CD4-positive, CD25-positive, alpha-beta regulatory T cell (primary cell): ENCODE measurements at regions not wholly inside any gene's neighbourhood (a gene's known extent, or its start where the extent isn't known, plus 50 kb on each side); places are given as distances from the start of the nearest gene placed in this dataset.
A peak's percentile ranks its signal among the peaks of the same experiment; 100 is the strongest.
"Not testable (repeated sequence)": the region's sequence is repeated elsewhere in the genome, so short reads cannot be mapped to it uniquely, and the experiment has no call there.

ENCODE experiments used
- ATAC-seq, 2 donors: fragments of 150-1000 bp; cut with Tn5 transposase; one replicate each; pipeline ENCODE4 v1.10.0; 2021; ENCODE audit warnings: low read depth in 2 of 2, moderate number of reproducible peaks in 2 of 2, moderate library complexity in 1 of 2
- DNase-seq, 3 donors: peaks; one replicate each; pipeline versions ENCODE4 v3.0.0 to v3.0.0-alpha.2; 2012 to 2022; ENCODE audit warnings: mixed read lengths in 1 of 3
- H3K27ac ChIP-seq: one replicate; pipeline ENCODE4 v1.7.0; 2013; ENCODE audit warnings: mild to moderate bottlenecking, low read length; ENCODE audit not compliant: insufficient read depth, poor library complexity, severe bottlenecking
- H3K27me3 ChIP-seq: one replicate; pipeline ENCODE4 v1.7.0; 2013; ENCODE audit warnings: low read length; ENCODE audit not compliant: control insufficient read depth, insufficient read depth
- H3K36me3 ChIP-seq: one replicate; pipeline ENCODE4 v1.7.0; 2013; ENCODE audit warnings: mild to moderate bottlenecking, low read length, moderate library complexity; ENCODE audit not compliant: control insufficient read depth, insufficient read depth
- H3K4me1 ChIP-seq: 2 replicates; pipeline ENCODE4 v1.7.0; 2013; ENCODE audit warnings: mild to moderate bottlenecking, low read length; ENCODE audit not compliant: insufficient read depth, control insufficient read depth, poor library complexity, severe bottlenecking
- H3K4me3 ChIP-seq: one replicate; pipeline ENCODE4 v1.7.0; 2013; ENCODE audit warnings: low read depth, mild to moderate bottlenecking, low read length, moderate library complexity
- H3K9me3 ChIP-seq, 2 experiments: 1 replicate in 1 of 2; 2 replicates in 1 of 2; pipeline ENCODE4 v1.7.0; 2013; ENCODE audit warnings: low read length in 2 of 2, mild to moderate bottlenecking in 1 of 2, moderate library complexity in 1 of 2; ENCODE audit not compliant: control insufficient read depth in 2 of 2
- H3K27ac Mint-ChIP-seq, 3 donors: one replicate each; pipeline ENCODE4 v1.8.0; 2020 to 2022; ENCODE audit warnings: mild to moderate bottlenecking in 3 of 3, mixed read lengths in 3 of 3, moderate library complexity in 2 of 3
- H3K27me3 Mint-ChIP-seq: one replicate; pipeline ENCODE4 v1.8.0; 2022; ENCODE audit warnings: mild to moderate bottlenecking, mixed read lengths
- H3K36me3 Mint-ChIP-seq: one replicate; pipeline ENCODE4 v1.8.0; 2020; ENCODE audit warnings: mixed read lengths
- H3K4me1 Mint-ChIP-seq, 4 donors: one replicate each; pipeline ENCODE4 v1.8.0; 2020 to 2022; ENCODE audit warnings: mixed read lengths in 4 of 4, mild to moderate bottlenecking in 1 of 4
- H3K4me3 Mint-ChIP-seq, 4 donors: one replicate each; pipeline ENCODE4 v1.8.0; 2020 to 2022; ENCODE audit warnings: mild to moderate bottlenecking in 4 of 4, mixed read lengths in 4 of 4, moderate library complexity in 3 of 4
- H3K9me3 Mint-ChIP-seq, 7 donors: one replicate each; pipeline ENCODE4 v1.8.0; 2020 to 2022; ENCODE audit warnings: mixed read lengths in 7 of 7, mild to moderate bottlenecking in 3 of 7, moderate library complexity in 2 of 7

DNA sequence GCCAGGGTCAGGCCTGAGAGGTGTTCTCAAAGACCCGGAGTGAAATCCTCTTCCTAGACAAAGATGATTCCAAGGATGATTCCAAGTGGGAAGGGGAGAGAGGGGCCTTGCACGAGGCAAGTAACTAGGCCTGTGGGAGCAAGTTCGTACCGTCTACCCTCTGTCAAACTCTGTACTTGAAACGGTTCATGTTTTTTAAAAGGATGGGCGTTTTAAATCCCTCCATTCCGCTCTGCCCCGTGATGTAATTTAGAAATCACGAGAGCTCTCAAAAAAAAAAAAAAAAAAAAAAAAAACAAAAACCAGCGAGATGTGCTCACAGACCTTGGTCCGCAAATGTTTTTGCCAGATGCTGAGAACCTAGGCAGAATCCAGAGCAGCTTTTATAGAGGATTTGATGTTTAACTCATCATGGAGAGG lies 114.7 kb upstream of the CARD11 start:
- Mint-ChIP-seq H3K27me3 (peaks cover 23% of the 10 kb centered on the region), H3K36me3 (no peaks in the 10 kb centered on the region), H3K27ac (no peak overlapping the region), H3K9me3 (peaks cover 0 to 2% (median 0%) of the 10 kb centered on the region in 7 donors), H3K4me1 (peaks cover 0 to 8% (median 4%) of the 10 kb centered on the region in 4 donors), H3K4me3 (peak overlapping the region in 1 of 4 donors; percentile 68)
- no peaks in the 10 kb centered on the region for H3K27me3 ChIP-seq
- no peaks in the 10 kb centered on the region for H3K36me3 ChIP-seq
- no peaks in the 10 kb centered on the region for H3K4me1 ChIP-seq
- no peak overlapping the region for H3K4me3 ChIP-seq
- H3K9me3 ChIP-seq, result no peaks in the 10 kb centered on the region
- no peak overlapping the region for H3K27ac ChIP-seq
- DNase-seq, result no peak
- ATAC-seq, result no peak

DNA sequence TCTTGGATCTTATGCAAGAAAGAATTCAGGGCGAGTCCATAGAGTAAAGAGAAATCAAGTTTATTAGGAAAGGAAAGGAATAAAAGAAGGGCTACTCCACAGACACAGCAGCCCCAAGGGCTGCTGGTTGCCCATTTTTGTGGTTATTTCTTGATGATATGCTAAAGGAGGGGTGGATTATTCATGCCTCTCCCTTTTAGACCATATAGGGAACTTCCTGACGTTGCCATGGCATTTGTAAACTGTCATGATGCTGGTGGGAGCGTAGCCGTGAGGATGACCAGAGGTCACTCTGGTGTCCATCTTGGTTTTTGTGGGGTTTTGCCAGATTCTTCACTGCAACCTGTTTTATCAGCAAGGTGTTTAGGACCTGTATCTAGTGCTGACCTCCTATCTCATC lies 115.4 kb upstream of the CARD11 start:
- H3K27me3 ChIP-seq, result no peaks in the 10 kb centered on the region
- Mint-ChIP-seq H3K9me3 (peaks cover 0 to 2% (median 0%) of the 10 kb centered on the region in 7 donors), H3K4me3 (peak overlapping the region in 1 of 4 donors; percentile 68), H3K36me3 (no peaks in the 10 kb centered on the region), H3K27me3 (peaks cover 23% of the 10 kb centered on the region), H3K4me1 (peaks cover 0 to 4% (median 2%) of the 10 kb centered on the region in 4 donors), H3K27ac (no peak overlapping the region)
- H3K4me3 ChIP-seq, result no peak overlapping the region
- DNase-seq, result no peak
- H3K36me3 ChIP-seq, result no peaks in the 10 kb centered on the region
- no peaks in the 10 kb centered on the region for H3K9me3 ChIP-seq
- H3K27ac ChIP-seq, result no peak overlapping the region
- ATAC-seq, result no peak
- no peaks in the 10 kb centered on the region for H3K4me1 ChIP-seq

DNA sequence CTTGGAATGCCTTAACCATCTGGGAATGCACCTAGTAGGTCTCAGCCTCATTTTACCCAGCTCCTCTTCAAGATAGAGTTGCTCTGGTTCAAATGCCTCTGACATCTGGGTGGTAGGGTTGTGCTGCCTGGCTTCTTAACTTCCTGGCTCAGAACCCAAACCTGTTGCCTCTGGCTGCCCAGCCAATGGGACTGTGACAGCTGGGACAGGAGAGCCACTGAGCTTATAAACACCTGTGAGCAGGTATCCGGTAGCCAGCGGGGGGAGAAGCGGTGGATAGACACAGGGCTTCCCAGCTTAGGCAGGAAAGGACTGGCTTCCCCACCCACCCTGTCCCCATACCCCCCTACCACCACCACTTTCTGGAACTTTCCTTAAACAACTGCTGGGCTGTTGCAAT lies 115.8 kb upstream of the CARD11 start:
- Histone ChIP-seq H3K4me1 (no peaks in the 10 kb centered on the region), H3K9me3 (no peaks in the 10 kb centered on the region), H3K27ac (no peak overlapping the region), H3K36me3 (no peaks in the 10 kb centered on the region), H3K4me3 (no peak overlapping the region), H3K27me3 (no peaks in the 10 kb centered on the region)
- H3K4me1 Mint-ChIP-seq, result peaks cover 0 to 4% (median 2%) of the 10 kb centered on the region in 4 donors
- DNase-seq (no peak), ATAC-seq (no peak)
- H3K4me3 Mint-ChIP-seq, result no peak overlapping the region
- peaks cover 23% of the 10 kb centered on the region for H3K27me3 Mint-ChIP-seq
- peaks cover 0 to 2% (median 0%) of the 10 kb centered on the region in 7 donors for H3K9me3 Mint-ChIP-seq
- no peak overlapping the region for H3K27ac Mint-ChIP-seq
- no peaks in the 10 kb centered on the region for H3K36me3 Mint-ChIP-seq

DNA sequence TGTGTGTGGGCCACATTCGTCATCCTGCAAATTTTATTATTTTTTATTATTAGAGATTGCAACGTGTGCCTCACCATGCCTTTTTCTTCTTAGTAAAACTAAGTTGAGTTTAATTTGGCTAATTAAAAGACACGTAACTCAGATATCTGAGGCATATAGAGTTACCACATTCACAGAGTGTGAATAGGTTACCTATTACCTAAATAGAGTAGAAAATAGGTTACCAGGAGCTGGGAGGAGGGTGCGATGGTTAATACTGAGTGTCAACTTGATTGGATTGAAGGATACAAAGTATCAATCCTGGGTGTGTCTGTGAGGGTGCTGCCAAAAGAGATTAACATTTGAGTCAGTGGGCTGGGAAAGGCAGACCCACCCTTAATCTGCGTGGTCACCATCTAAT lies 116.3 kb upstream of the CARD11 start:
- H3K27ac ChIP-seq, H3K27ac Mint-ChIP-seq, ATAC-seq, H3K4me1 ChIP-seq, H3K36me3 ChIP-seq, H3K4me3 ChIP-seq, H3K36me3 Mint-ChIP-seq, DNase-seq, H3K4me1 Mint-ChIP-seq, H3K9me3 ChIP-seq, H3K27me3 ChIP-seq, H3K9me3 Mint-ChIP-seq, H3K4me3 Mint-ChIP-seq: not testable (repeated sequence)
- peaks cover 20% of the 10 kb centered on the region for H3K27me3 Mint-ChIP-seq

DNA sequence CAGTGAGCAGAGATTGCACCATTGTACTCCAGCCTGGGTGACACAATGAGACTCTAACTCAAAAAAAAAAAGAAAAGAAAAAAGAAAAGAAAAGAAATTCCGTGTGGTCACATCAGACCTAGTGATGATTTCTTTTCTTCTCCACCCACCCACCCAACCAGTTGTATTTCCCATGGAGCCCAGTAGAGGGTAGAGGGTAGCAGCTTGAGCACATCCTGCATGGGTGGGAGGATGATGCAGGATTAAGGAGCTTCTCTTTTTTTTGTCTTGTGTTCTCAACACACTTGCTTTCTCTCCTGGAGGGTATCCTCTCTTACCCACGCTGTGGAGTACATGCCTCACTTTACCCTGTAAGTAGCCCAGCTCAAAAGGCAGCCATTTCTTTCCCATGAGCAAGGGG lies 118.6 kb upstream of the CARD11 start:
- peak in 1 of 3 donors; percentile 14 for DNase-seq
- Mint-ChIP-seq H3K4me1 (no peaks in the 10 kb centered on the region), H3K4me3 (no peak overlapping the region), H3K27me3 (peaks cover 18% of the 10 kb centered on the region), H3K9me3 (peaks cover 0 to 2% (median 0%) of the 10 kb centered on the region in 7 donors), H3K36me3 (no peaks in the 10 kb centered on the region), H3K27ac (peak overlapping the region in 1 of 3 donors; percentile 52)
- H3K36me3 ChIP-seq, result no peaks in the 10 kb centered on the region
- no peaks in the 10 kb centered on the region for H3K9me3 ChIP-seq
- ATAC-seq, result no peak
- no peaks in the 10 kb centered on the region for H3K27me3 ChIP-seq
- H3K4me1 ChIP-seq, result no peaks in the 10 kb centered on the region
- no peak overlapping the region for H3K4me3 ChIP-seq
- H3K27ac ChIP-seq, result no peak overlapping the region

DNA sequence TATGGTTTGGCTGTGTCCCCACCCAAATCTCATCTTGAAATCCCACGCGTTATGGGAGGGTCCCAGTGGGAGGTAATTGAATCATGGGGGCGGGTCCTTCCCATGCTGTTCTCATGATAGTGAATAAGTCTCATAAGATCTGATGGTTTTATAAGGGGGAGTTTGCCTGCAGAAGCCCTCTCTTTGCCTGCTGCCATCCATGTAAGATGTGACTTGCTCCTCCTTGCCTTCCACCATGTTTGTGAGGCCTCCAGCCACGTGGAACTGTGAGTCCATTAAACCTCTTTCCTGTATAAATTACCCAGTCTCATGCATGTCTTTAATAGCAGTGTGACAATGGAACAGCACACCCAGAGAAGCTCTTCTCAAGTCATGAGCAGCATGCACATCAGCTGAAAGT lies 119.1 kb upstream of the CARD11 start:
- not testable (repeated sequence) for H3K4me3 ChIP-seq, H3K4me3 Mint-ChIP-seq, ATAC-seq

DNA sequence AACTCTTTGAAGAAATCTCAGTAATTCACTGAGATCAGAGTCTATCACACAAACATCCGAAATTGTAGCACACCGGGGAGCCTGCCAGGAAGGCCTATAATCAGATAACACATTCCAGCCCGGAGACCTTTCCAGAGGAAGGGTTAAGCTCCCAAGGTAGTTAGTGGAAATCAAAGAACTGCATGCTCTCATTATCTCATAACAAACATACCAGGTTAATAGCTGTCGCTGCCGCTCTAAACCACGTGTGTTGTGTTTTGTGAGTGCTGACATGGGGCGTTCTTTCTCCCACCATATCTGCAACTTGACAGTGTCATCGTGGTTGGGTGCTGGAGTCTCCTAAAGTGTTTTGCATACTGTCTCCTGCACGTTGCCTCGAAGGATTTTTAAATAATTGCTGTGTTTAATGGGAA lies 120.7 kb upstream of the CARD11 start:
- peaks cover 0 to 2% (median 0%) of the 10 kb centered on the region in 7 donors for H3K9me3 Mint-ChIP-seq
- peaks cover 6% of the 10 kb centered on the region for H3K27me3 Mint-ChIP-seq
- H3K27ac Mint-ChIP-seq, result peak overlapping the region in 1 of 3 donors; percentile 5
- Histone ChIP-seq H3K4me3 (no peak overlapping the region), H3K36me3 (no peaks in the 10 kb centered on the region), H3K9me3 (no peaks in the 10 kb centered on the region), H3K27ac (no peak overlapping the region), H3K27me3 (no peaks in the 10 kb centered on the region), H3K4me1 (no peaks in the 10 kb centered on the region)
- no peak for ATAC-seq
- H3K36me3 Mint-ChIP-seq, result no peaks in the 10 kb centered on the region
- H3K4me1 Mint-ChIP-seq, result no peaks in the 10 kb centered on the region
- DNase-seq, result no peak
- H3K4me3 Mint-ChIP-seq, result no peak overlapping the region

More for the DNA sequence above, 119.1 kb upstream of the CARD11 start:
- not testable (repeated sequence) for H3K9me3 ChIP-seq, H3K27ac ChIP-seq, H3K36me3 ChIP-seq, H3K9me3 Mint-ChIP-seq, H3K4me1 ChIP-seq, DNase-seq, H3K27ac Mint-ChIP-seq, H3K36me3 Mint-ChIP-seq, H3K27me3 ChIP-seq, H3K4me1 Mint-ChIP-seq
- H3K27me3 Mint-ChIP-seq, result peaks cover 20% of the 10 kb centered on the region

DNA sequence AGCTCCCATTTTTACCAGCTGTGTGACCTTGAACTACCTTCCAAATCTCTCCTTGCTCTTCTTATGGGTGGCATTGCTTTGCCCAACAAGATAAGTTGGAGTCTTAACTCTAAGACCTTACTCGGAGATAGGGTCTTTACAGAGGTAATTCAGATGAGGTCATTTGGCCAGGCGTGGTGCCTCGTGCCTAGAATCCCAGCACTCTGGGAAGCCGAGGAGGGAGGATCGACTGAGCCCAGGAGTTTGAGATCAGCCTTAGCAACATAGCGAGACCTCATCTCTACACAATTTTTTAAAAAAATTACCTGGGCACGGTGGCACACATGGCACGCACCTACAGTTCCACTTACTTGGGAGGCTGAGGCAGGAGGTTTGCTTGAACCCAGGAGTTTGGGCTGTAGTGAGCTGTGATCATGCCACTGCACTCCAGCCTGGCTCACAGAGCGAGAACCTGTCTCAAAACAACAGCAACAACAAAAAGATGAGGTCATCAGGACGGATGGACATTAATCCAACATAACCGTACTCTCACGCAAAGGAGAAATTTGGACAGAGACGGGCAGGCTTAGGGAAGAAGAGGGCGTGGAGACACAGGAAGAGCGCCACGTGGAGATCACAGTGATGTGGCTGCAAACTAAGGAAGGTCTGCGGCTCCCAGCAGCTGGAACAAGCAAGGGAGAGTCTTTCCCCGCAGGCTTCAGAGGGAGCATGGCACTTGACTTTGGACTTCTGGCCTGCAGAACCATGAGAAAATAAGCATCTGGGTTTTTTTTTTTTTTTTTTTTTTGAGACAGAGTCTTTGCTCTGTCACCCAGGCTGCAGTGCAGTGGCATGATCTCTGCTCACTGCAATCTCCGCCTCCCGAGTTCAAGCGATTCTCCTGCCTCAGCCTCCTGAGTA lies 122.3 kb upstream of the CARD11 start:
- Histone ChIP-seq H3K27me3 (peaks cover 2% of the 10 kb centered on the region), H3K4me1 (no peaks in the 10 kb centered on the region), H3K36me3 (no peaks in the 10 kb centered on the region), H3K9me3 (no peaks in the 10 kb centered on the region), H3K27ac (no peak overlapping the region), H3K4me3 (no peak overlapping the region)
- DNase-seq (no peak), ATAC-seq (no peak)
- H3K36me3 Mint-ChIP-seq, result no peaks in the 10 kb centered on the region
- no peak overlapping the region for H3K4me3 Mint-ChIP-seq
- no peaks in the 10 kb centered on the region for H3K4me1 Mint-ChIP-seq
- peak overlapping the region in 1 of 3 donors; percentile 59 for H3K27ac Mint-ChIP-seq
- H3K9me3 Mint-ChIP-seq, result peaks cover 0 to 2% (median 0%) of the 10 kb centered on the region in 7 donors
- peaks cover 6% of the 10 kb centered on the region for H3K27me3 Mint-ChIP-seq
